ENCODE measurements at regions not wholly inside any gene's neighbourhood (a gene's known extent, or its start where the extent isn't known, plus 50 kb on each side); places are given as distances from the start of the nearest gene placed in this dataset.

DNA sequence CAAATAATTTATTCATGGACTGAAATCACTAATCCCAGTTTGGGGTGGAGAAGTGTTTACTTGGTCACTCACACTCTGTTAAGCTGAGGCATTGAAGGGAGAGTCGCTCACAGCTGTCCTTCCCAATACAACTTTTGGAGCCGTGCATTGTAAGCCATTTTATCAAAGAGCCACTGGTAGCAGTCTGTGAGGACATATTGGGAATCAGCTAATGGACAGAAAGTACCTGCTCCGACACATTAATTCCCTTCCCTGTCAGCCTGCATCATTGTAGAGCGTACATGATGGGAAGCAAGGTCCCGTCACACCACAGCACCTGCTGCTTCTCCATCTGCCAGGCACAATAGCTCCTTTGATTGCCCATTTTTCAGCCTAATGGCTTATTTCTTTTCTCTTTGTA, 643.2 kb downstream of the SQOR start:
- TF ChIP-seq, protein P1, sequence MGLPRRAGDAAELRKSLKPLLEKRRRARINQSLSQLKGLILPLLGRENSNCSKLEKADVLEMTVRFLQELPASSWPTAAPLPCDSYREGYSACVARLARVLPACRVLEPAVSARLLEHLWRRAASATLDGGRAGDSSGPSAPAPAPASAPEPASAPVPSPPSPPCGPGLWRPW (IDR thresholded peaks at IDR 0.05): no peak
- TF ChIP-seq, protein P2, sequence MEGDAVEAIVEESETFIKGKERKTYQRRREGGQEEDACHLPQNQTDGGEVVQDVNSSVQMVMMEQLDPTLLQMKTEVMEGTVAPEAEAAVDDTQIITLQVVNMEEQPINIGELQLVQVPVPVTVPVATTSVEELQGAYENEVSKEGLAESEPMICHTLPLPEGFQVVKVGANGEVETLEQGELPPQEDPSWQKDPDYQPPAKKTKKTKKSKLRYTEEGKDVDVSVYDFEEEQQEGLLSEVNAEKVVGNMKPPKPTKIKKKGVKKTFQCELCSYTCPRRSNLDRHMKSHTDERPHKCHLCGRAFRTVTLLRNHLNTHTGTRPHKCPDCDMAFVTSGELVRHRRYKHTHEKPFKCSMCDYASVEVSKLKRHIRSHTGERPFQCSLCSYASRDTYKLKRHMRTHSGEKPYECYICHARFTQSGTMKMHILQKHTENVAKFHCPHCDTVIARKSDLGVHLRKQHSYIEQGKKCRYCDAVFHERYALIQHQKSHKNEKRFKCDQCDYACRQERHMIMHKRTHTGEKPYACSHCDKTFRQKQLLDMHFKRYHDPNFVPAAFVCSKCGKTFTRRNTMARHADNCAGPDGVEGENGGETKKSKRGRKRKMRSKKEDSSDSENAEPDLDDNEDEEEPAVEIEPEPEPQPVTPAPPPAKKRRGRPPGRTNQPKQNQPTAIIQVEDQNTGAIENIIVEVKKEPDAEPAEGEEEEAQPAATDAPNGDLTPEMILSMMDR (IDR thresholded peaks at IDR 0.05): no peak
- no peak for TF ChIP-seq CEBPB (IDR thresholded peaks at IDR 0.05)
- TF ChIP-seq, protein P3, sequence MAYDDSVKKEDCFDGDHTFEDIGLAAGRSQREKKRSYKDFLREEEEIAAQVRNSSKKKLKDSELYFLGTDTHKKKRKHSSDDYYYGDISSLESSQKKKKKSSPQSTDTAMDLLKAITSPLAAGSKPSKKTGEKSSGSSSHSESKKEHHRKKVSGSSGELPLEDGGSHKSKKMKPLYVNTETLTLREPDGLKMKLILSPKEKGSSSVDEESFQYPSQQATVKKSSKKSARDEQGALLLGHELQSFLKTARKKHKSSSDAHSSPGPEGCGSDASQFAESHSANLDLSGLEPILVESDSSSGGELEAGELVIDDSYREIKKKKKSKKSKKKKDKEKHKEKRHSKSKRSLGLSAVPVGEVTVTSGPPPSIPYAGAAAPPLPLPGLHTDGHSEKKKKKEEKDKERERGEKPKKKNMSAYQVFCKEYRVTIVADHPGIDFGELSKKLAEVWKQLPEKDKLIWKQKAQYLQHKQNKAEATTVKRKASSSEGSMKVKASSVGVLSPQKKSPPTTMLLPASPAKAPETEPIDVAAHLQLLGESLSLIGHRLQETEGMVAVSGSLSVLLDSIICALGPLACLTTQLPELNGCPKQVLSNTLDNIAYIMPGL (CRISPR knock-in tag; IDR thresholded peaks at IDR 0.05; ENCODE audit: borderline replicate concordance): no peak
- no peak for TF ChIP-seq SMC3 (IDR thresholded peaks at IDR 0.05)

Measured in A549 (cell line).